GM18502 (cell line): ENCODE measurements at regions not wholly inside any gene's neighbourhood (a gene's known extent, or its start where the extent isn't known, plus 50 kb on each side); places are given as distances from the start of the nearest gene placed in this dataset.

Experiments used
- ATAC-seq: cut with Tn5 transposase; IDR thresholded peaks from one replicate; pipeline ENCODE4 v1.9.1; 2021; ENCODE audit warnings: mild to moderate bottlenecking; ENCODE audit not compliant: unreplicated experiment, poor library complexity

- no peak for ATAC-seq
Measured at GRCh38 chr13:99053636-99054233, 75.9 kb upstream of the DOCK9 start.

- ATAC-seq: no peak
Measured at GRCh38 chr13:99055281-99055680, 77.4 kb upstream of the DOCK9 start.

- no peak for ATAC-seq
Measured at GRCh38 chr13:99055735-99056134, 77.9 kb upstream of the DOCK9 start.

GRCh38 chr13:99056381-99057014, 78.6 kb upstream of the DOCK9 start:
- no peak for ATAC-seq

- ATAC-seq: no peak
Measured at GRCh38 chr13:99057310-99057975, 79.6 kb upstream of the DOCK9 start.

- no peak for ATAC-seq
Measured at GRCh38 chr13:99058527-99059495, 80.9 kb upstream of the DOCK9 start.

GRCh38 chr13:99059498-99060075, 81.7 kb upstream of the DOCK9 start:
- ATAC-seq: no peak

- ATAC-seq: no peak
Measured at GRCh38 chr13:99061411-99061810, 83.5 kb upstream of the DOCK9 start.

- ATAC-seq: no peak
Measured at GRCh38 chr13:99062593-99062992, 84.7 kb upstream of the DOCK9 start.

- no peak for ATAC-seq
Measured at GRCh38 chr13:99063178-99063577, 85.3 kb upstream of the DOCK9 start.

GRCh38 chr13:99063952-99064351, 86.1 kb upstream of the DOCK9 start:
- ATAC-seq: no peak

- no peak for ATAC-seq
Measured at GRCh38 chr13:99064624-99065234, 86.9 kb upstream of the DOCK9 start.

- ATAC-seq: no peak
Measured at GRCh38 chr13:99065235-99066015, 87.6 kb upstream of the DOCK9 start.

GRCh38 chr13:99066219-99066618, 88.4 kb upstream of the DOCK9 start:
- ATAC-seq: no peak

GRCh38 chr13:99067159-99067985, 89.5 kb upstream of the DOCK9 start:
- ATAC-seq: no peak

GRCh38 chr13:99071211-99071610, 93.3 kb upstream of the DOCK9 start:
- no peak for ATAC-seq

GRCh38 chr13:99071666-99072065, 93.8 kb upstream of the DOCK9 start:
- ATAC-seq: no peak

GRCh38 chr13:99072356-99072755, 94.5 kb upstream of the DOCK9 start:
- ATAC-seq: no peak
